GM12874 (cell line): ENCODE measurements at regions not wholly inside any gene's neighbourhood (a gene's known extent, or its start where the extent isn't known, plus 50 kb on each side); places are given as distances from the start of the nearest gene placed in this dataset.

Source experiments
- TF ChIP-seq, protein P1 (sequence below): IDR thresholded peaks from 2 replicates; pipeline ENCODE4 v1.5.1; 2011; ENCODE audit warnings: low read depth, mild to moderate bottlenecking, control low read depth, low read length, moderate library complexity; ENCODE audit not compliant: insufficient read depth

DNA sequence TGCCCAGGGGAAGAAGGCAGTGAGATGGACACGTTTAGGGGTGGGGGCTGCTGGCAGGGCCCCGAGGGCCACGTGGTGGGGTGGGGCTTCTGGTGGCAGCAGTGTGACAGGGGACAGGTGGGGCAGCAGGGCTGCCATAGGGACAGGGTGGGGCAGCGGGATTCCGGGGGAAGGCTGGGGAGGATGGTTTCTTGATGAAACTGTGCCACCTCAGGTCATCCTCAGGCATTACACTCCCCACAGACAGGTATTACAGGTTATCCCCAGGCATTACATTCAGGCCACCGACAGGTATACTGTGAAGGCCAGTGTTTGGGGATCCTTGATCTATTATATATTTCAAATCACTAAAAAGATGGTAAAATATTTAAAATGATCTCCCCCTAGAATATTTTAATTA, 432.1 kb upstream of the TSPY4 start:
- TF ChIP-seq, protein P1, sequence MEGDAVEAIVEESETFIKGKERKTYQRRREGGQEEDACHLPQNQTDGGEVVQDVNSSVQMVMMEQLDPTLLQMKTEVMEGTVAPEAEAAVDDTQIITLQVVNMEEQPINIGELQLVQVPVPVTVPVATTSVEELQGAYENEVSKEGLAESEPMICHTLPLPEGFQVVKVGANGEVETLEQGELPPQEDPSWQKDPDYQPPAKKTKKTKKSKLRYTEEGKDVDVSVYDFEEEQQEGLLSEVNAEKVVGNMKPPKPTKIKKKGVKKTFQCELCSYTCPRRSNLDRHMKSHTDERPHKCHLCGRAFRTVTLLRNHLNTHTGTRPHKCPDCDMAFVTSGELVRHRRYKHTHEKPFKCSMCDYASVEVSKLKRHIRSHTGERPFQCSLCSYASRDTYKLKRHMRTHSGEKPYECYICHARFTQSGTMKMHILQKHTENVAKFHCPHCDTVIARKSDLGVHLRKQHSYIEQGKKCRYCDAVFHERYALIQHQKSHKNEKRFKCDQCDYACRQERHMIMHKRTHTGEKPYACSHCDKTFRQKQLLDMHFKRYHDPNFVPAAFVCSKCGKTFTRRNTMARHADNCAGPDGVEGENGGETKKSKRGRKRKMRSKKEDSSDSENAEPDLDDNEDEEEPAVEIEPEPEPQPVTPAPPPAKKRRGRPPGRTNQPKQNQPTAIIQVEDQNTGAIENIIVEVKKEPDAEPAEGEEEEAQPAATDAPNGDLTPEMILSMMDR: no peak
